ENCODE measurements at regions not wholly inside any gene's neighbourhood (a gene's known extent, or its start where the extent isn't known, plus 50 kb on each side); places are given as distances from the start of the nearest gene placed in this dataset.
"Not testable (repeated sequence)": the region's sequence is repeated elsewhere in the genome, so short reads cannot be mapped to it uniquely, and the experiment has no call there.

DNA sequence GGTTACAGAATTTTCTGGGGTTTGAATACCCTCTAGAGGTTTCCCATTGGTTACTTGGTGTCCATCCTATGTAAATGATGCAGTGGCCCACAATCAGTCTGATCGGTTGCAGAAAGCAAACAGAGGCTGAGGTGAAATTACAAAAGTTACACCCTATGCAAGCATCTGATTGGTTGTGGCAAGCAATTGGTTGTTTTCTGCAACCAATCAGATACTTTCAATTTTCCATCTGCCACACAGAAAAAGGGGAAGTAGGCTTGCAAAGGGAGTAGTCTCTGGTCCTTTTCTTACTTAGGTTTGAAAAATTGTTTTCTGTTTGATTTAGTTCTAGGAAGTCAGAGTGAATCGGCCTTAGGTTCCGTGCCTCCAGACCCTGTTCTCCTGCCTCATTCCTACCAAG lies 93.1 kb downstream of the WTIP start:
- DNase-seq, result peak; percentile 2

DNA sequence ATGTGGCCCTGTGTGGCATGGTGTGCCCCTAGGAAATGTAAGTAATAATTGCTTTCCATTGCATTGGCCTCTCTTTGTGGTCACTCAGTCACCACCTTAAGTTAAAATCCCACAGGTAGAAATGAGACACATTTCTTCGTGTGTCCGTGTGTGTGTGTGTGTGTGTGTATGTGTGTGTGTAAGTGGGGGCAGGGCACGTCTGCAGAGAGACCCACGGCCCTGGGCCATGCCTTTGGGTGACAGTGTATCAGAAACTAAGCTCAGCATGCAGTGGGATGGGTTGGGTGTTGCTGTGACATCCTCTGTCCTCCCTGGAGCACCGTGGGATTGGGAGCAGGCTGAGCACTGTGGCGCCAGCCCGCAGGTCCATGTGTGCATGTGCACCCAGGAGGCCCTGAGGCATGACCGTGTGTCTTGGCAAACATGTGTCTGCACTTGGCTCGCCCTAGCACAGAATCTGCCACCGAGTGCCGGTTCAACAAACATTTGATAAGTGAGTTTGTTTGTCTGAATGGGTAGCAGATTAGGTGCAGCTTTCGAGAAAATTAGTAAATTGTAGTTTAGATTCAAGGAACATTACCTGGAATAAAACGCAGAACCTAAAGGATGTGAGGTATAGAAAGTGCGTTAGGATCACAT lies 91.8 kb downstream of the WTIP start:
- DNase-seq, result no peak

DNA sequence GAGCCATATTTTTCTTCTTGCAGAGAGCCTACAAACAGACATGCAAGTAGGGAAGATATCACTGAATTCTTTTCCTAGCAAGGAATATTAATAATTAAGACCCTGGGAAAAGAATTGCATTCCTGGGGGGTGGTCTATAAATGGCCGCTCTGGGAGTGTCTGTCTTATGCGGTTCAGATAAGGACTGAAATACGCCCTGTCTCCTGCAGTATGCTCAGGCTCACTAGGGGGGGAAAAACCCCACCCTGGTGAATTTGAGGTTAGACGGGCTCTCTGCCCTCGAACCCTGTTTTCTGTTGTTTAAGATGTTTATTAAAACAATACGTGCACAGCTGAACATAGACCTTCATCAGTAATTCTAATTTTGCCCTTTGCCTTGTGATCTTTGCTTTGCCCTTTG lies 88.6 kb downstream of the WTIP start:
- not testable (repeated sequence) for DNase-seq

DNA sequence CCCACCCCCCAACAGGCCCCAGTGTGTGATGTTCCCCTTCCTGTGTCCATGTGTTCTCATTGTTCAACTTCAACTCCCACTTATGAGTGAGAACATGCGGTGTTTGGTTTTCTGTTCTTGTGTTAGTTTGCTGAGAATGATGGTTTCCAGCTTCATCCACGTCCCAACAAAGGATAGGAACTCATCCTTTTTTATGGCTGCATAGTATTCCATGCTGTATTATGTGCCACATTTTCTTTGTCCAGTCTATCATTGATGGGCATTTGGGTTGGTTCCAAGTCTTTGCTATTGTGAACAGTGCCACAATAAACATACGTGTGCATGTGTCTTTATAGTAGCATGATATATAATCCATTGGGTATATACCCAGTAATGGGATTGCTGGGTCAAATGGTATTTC lies 80.8 kb downstream of the WTIP start:
- not testable (repeated sequence) for DNase-seq

Data from hematopoietic multipotent progenitor cell treated with erythropoietin and hydrocortisone succinate and interleukin-3 and kit ligand, for 6 days (in vitro differentiated cells).